Osteocyte (in vitro differentiated cells): ENCODE measurements at regions not wholly inside any gene's neighbourhood (a gene's known extent, or its start where the extent isn't known, plus 50 kb on each side); places are given as distances from the start of the nearest gene placed in this dataset.

ENCODE experiments used
- DNase-seq: peaks from one replicate; pipeline ENCODE4 v3.0.0; 2021; ENCODE audit warnings: mixed read lengths; ENCODE audit not compliant: unreplicated experiment; ENCODE audit errors: extremely low spot score
- H3K27ac Mint-ChIP-seq: one replicate; pipeline ENCODE4 v1.8.0; 2021; ENCODE audit warnings: mild to moderate bottlenecking, mixed read lengths; ENCODE audit not compliant: unreplicated experiment
- H3K27me3 Mint-ChIP-seq: one replicate; pipeline ENCODE4 v1.8.0; 2021; ENCODE audit warnings: mixed read lengths; ENCODE audit not compliant: unreplicated experiment
- H3K36me3 Mint-ChIP-seq: one replicate; pipeline ENCODE4 v1.8.0; 2021; ENCODE audit warnings: mixed read lengths; ENCODE audit not compliant: unreplicated experiment
- H3K4me1 Mint-ChIP-seq: one replicate; pipeline ENCODE4 v1.8.0; 2021; ENCODE audit warnings: mixed read lengths; ENCODE audit not compliant: unreplicated experiment
- H3K4me3 Mint-ChIP-seq: one replicate; pipeline ENCODE4 v1.8.0; 2021; ENCODE audit warnings: mild to moderate bottlenecking, moderate library complexity, mixed read lengths; ENCODE audit not compliant: unreplicated experiment
- H3K9me3 Mint-ChIP-seq: one replicate; pipeline ENCODE4 v1.8.0; 2021; ENCODE audit warnings: mixed read lengths; ENCODE audit not compliant: unreplicated experiment
- CTCF ChIP-seq: fragments of 200-600 bp; sonication (generic); IDR thresholded peaks from 2 replicates; pipeline ENCODE4 v1.5.0; 2021; ENCODE audit warnings: antibody characterized with exemption, mild to moderate bottlenecking, moderate library complexity

GRCh38 chr6:85383042-85383441 lies 66.8 kb upstream of the NT5E start:
- DNase-seq = no peak
- Mint-ChIP-seq H3K27ac (no peak overlapping the region), H3K4me3 (no peak overlapping the region), H3K36me3 (no peaks in the 10 kb centered on the region), H3K9me3 (peaks cover 13% of the 10 kb centered on the region), H3K4me1 (peaks cover 9% of the 10 kb centered on the region), H3K27me3 (no peaks in the 10 kb centered on the region)
- TF ChIP-seq CTCF = no peak

GRCh38 chr6:85382541-85382940 lies 67.3 kb upstream of the NT5E start:
- Mint-ChIP-seq H3K27ac (no peak overlapping the region), H3K36me3 (no peaks in the 10 kb centered on the region), H3K4me1 (peaks cover 9% of the 10 kb centered on the region), H3K4me3 (no peak overlapping the region), H3K27me3 (no peaks in the 10 kb centered on the region), H3K9me3 (peaks cover 13% of the 10 kb centered on the region)
- DNase-seq = no peak
- no peak for TF ChIP-seq CTCF

- TF ChIP-seq CTCF = no peak
- Mint-ChIP-seq H3K36me3 (no peaks in the 10 kb centered on the region), H3K4me1 (peaks cover 4% of the 10 kb centered on the region), H3K27me3 (no peaks in the 10 kb centered on the region), H3K27ac (no peak overlapping the region), H3K4me3 (no peak overlapping the region), H3K9me3 (no peaks in the 10 kb centered on the region)
- no peak for DNase-seq
These were observed 77.0 kb upstream of the NT5E start for GRCh38 chr6:85372915-85373270.

- Mint-ChIP-seq H3K4me3 (no peak overlapping the region), H3K27ac (no peak overlapping the region), H3K9me3 (no peaks in the 10 kb centered on the region), H3K27me3 (no peaks in the 10 kb centered on the region), H3K4me1 (peaks cover 4% of the 10 kb centered on the region), H3K36me3 (no peaks in the 10 kb centered on the region)
- DNase-seq = no peak
- peak; percentile 36 for TF ChIP-seq CTCF
These were observed 77.5 kb upstream of the NT5E start for GRCh38 chr6:85372188-85372914.

GRCh38 chr6:85368631-85369030 lies 81.3 kb upstream of the NT5E start:
- no peak overlapping the region for H3K27ac Mint-ChIP-seq
- DNase-seq = no peak
- H3K27me3 Mint-ChIP-seq = no peaks in the 10 kb centered on the region
- peaks cover 8% of the 10 kb centered on the region for H3K4me1 Mint-ChIP-seq
- no peaks in the 10 kb centered on the region for H3K9me3 Mint-ChIP-seq
- H3K4me3 Mint-ChIP-seq = no peak overlapping the region
- H3K36me3 Mint-ChIP-seq = no peaks in the 10 kb centered on the region
- no peak for TF ChIP-seq CTCF
